B cell (primary cell): ENCODE measurements at regions not wholly inside any gene's neighbourhood (a gene's known extent, or its start where the extent isn't known, plus 50 kb on each side); places are given as distances from the start of the nearest gene placed in this dataset.

Experiments used
- EZH2 ChIP-seq: IDR thresholded peaks from 2 replicates; pipeline ENCODE4 v1.6.1; 2012; ENCODE audit warnings: borderline replicate concordance, low read depth, mild to moderate bottlenecking, moderate library complexity, low read length; ENCODE audit not compliant: insufficient read depth, poor library complexity, severe bottlenecking
- TF ChIP-seq, protein P1 (sequence below): fragments of 200-600 bp; IDR thresholded peaks from one replicate; pipeline ENCODE4 v1.8.0; 2022; ENCODE audit warnings: antibody characterized with exemption, mild to moderate bottlenecking

DNA sequence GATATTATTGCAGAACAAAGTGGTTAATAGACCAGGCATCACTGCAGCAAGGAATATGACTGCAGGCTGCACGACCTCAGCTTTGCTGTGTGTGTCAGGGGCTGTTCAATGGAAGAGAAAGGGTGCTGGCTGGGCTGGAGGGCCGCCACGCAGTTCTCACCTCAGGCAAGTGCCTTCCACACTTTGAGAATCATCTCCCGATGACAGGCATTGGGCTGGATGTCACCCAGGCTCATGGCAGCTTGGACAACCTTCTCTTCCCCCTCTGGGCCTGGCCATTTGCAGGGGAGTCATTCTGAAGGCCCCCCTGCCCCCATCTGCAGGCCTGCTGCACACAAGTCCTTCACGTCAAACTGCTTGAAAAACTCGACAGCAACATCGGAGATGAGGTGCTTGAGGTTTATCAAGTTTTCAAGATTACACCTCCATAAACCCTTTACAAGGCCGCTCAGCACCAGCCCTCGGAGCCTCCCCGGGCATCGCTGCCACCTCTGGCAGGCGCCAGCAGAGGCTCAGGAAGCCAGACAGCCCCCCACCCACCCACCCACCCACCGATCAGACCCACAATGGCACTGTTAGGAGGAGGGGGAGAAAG is 165.9 kb upstream of the GSC start:
- TF ChIP-seq EZH2: no peak
- TF ChIP-seq, protein P1, sequence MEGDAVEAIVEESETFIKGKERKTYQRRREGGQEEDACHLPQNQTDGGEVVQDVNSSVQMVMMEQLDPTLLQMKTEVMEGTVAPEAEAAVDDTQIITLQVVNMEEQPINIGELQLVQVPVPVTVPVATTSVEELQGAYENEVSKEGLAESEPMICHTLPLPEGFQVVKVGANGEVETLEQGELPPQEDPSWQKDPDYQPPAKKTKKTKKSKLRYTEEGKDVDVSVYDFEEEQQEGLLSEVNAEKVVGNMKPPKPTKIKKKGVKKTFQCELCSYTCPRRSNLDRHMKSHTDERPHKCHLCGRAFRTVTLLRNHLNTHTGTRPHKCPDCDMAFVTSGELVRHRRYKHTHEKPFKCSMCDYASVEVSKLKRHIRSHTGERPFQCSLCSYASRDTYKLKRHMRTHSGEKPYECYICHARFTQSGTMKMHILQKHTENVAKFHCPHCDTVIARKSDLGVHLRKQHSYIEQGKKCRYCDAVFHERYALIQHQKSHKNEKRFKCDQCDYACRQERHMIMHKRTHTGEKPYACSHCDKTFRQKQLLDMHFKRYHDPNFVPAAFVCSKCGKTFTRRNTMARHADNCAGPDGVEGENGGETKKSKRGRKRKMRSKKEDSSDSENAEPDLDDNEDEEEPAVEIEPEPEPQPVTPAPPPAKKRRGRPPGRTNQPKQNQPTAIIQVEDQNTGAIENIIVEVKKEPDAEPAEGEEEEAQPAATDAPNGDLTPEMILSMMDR: no peak
